Ramos (cell line): ENCODE measurements at regions not wholly inside any gene's neighbourhood (a gene's known extent, or its start where the extent isn't known, plus 50 kb on each side); places are given as distances from the start of the nearest gene placed in this dataset.

Experiments
- in situ Hi-C: fragments of 300-500 bp; cut with MboI; formaldehyde crosslinking; loops from one replicate; pipeline ENCODE4 v1.14.3; 2022; ENCODE audit warnings: low sequenced_read_pairs; ENCODE audit not compliant: unreplicated experiment

DNA sequence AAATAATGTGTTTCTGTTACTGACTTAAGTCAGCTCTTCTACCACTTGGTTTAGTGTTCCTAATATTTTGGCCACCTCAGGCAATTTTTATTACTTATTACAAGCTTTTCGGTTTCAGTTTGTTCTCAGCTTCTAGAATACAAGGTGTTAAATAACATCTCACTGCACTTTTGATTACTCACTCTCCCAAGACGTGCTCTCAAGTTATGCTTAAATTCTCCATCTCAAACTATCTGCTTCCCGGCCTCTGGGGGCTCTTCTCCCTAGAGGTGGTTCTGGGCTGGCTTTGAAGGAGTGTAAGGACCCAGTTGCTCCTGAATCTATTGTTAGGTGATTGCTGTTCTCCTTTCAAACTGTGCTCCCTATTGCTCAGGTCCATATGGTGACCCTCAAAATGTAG is 193.9 kb upstream of the DDHD1 start:
- in situ Hi-C loops: no loop called here

DNA sequence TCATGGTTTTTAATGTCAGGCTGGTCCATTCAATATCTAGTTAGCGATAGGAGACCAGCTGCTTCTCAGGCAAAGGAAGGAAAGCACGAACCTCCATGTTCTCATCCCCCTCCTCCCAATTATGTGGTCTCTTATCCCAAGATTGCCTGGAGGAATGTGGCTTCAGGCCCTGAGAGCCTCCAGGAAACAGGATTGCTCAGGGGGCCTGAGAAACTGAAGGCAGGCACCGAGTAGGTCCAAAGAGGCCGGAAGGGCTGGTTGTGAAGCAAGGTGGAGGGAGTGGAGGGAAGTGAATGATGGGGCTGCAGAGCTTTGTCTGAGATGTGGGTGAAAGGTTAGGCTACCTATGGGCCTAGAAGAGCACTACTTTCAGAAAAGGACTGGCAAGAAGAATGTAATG is 188.2 kb upstream of the DDHD1 start:
- in situ Hi-C loops: no loop called here

DNA sequence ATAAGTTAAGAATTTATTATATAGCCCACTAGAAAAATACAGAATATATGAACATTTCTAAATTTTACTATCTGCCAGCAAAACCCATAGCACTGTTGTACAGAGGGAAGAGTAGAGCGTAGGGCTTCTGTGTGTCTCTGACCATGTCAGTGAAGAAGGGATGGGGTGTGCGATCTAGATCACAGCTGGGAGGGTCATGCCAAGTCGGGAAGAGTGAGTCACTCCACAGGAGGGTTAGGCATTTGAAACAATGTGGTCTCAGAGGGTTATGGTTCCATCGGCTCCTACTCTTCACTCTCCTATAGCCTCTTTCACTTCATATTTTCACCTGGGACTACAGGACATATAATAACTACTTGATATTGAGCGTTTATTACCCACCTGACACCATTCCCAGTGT is 185.1 kb upstream of the DDHD1 start:
- in situ Hi-C loops: no loop called here

DNA sequence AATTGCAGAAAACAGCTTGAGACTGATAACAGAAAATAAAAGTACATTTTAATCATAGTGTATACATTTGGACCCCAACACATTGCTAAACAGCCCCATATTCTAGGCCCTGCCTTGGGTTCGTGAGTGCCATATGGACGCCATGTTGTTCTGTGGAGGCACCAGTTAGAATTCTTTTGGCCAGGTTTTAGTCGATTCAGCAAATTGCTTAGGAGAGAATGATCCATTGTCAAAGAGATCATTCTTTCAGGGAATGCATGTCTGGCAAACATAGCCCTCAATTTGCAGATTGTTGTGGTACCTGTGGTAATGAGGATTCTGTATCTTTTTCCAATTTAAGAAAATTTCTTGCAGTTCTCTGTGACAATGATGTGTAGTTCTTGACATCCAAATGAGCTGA is 183.6 kb upstream of the DDHD1 start:
- in situ Hi-C loops: no loop called here

DNA sequence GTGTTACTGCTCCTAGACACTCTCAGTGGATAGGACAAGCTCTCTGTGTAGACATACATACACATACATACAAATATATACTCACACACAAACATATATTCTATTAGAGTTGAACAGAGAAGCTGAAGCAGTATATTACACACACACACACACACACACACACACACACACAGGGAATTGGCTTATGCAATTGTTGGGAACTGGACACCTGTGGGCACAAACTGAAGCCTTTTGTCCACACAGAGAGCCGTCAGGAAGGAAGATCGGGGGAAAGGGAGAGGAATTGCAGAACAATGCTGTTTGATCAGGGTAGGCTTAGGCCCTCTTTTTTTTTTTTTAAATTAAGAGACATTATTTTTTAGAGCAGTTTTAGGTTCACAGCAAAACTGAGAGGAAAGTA is 180.7 kb upstream of the DDHD1 start:
- in situ Hi-C loops: no loop called here

DNA sequence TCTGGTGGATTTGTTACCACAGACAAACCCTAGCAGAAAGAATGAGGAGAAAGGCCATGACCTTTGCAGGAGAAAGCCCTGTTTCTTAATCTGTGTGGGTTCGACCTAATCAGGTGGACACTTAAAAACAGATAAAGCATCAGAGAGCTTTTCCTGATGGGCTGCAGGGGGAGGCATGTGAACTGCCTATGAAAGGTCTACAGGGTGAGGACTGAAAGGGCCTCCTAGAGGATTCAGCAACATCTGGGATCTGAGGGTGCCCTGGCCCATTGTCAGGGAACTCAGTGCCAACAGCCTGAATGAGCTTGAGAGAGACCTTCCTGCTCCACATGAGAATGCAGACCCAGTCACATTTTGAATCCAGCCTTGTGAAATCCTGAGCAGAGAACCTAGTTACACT is 178.8 kb upstream of the DDHD1 start:
- in situ Hi-C loops: no loop called here

DNA sequence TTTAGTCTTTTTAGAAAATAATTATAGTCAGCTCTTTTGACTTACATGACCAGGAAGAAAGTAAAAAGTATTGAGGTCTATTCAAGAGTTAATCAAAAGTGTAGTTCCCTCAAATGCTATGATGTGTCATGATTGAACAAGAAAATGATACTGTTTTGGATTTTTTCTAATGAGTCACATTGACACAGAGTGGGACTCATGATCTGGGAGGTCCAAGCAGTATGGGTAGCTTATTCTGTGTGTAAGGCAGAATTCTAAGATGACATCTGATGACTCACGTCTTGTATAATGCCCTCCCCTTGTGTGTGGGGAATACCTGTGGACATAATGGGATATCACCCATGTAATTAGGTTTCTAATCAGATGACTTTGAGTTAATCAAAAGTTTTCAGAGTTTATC is 178.1 kb upstream of the DDHD1 start:
- in situ Hi-C loops: no loop called here

DNA sequence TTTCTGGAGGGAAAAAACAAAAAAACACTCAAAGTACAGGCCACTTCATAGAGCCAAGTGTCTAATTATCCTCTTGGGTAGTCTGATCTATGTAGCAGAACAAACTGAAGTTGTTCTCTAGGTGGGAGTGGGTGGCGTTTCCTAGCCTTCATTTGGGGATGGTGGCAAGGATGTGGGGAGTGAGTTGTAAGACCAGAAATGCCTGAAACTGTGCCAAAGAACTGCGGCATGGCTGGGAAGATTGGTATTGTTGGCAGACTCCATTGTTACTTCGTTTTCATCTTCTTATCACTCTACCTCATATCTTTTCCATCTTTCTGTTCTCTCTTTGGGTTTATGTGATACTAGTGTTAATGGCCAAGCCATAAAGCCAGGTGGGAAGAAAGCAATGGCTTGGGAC is 177.3 kb upstream of the DDHD1 start:
- in situ Hi-C loops: no loop called here

DNA sequence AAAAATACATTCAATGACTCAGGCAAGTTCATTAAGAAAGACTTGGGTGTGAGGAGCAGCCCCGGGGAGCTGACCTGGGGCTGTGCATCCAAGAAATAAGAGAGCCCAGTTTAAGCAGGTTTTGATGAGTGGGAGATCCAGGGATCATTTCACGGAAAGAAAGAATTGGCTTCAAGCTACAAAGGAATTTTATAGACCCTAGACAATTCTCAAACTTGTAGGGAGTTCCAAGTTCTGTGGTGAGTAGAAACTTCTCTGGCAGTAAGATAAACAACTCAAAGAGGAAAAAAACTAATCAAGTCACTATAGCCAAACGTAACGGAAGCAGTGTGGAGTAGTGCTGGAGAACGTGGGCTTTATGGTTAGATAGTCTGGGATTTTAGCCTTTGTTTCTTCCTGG is 175.7 kb upstream of the DDHD1 start:
- in situ Hi-C loops: no loop called here

DNA sequence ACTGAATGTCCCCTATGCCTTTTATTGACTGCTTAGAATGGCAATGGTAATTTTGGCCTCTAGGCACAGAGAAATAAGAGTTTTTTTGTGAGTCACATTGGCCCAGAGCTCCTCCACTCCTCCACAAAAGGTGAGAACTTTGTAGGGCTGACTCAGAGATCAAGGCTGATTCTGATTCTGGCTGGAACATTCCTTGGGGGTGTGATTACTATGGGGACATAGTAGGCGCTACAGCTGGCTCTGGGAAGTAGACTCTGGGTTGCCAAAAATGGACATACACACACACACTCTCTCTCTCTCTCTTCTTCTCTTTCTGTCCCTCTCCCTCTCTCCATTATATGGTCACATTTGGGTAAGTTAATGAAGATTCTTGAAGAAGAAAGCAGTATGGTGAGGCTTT is 174.6 kb upstream of the DDHD1 start:
- in situ Hi-C loops: no loop called here

DNA sequence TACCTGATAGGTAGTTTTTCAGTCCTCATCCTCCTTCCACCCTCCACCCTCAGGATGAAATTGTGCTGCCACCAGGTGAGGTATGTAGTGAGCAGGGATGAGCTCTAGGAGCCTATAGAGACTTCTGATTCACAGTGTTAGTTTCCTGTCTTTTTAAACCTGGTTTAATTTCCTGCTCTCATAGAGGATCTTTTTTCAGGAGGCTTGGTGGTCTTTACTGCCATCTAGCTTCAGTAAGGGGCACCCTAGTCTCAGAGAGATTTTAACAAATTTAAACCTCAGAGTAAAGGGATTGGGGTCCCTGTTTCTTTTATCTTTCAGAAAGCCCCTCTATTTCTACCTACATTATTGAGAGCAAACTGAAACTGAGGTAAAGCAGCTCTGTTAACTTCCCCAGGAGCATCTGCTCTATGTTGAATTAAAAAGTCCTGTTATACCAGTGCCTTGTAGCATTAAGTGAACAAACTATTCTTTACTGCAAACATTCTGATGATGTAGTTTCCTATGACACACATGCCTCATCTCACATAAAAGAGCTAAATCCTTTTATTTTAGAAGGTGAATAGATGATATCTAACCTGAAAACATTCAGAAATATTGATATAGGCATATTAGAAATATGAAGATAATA is 172.2 kb upstream of the DDHD1 start:
- in situ Hi-C loops: no loop called here

DNA sequence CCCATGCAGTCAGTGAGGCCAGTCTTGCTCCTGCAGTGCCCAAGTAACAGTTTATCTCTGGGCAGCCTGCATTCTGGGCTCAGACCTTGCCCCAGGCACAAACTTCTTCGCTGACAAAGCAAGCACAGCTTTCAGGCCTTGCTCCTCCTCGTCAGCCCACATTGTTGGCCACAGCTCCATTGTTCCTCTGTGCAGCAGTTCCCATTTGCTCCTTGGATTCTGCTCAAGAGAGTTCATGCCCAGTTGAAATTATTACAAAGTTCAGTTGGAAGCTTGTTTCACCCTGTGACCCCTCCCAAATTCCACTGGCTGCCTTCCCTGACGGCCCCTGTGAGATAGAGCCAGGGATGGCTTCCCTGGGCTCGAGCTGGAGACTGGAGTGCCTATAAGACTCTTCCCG is 163.4 kb upstream of the DDHD1 start:
- in situ Hi-C loops: no loop called here

DNA sequence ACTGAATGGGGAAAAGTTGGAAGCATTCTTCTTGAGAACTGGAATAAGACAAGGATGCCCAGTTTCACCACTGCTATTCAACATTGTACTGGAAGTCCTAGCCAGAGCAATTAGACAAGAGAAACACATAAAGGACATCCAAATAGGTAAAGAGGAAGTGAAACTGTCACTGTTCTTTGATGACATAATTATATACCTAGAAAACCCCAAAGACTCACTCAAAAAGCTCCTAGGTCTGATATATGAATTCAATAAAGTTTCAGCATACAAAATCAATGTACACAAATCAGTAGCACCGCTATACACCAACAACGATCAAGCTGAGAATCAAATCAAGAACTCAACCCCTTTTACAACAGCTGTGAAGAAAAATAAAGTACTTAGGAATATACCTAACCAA is 157.3 kb upstream of the DDHD1 start:
- in situ Hi-C loops: no loop called here

DNA sequence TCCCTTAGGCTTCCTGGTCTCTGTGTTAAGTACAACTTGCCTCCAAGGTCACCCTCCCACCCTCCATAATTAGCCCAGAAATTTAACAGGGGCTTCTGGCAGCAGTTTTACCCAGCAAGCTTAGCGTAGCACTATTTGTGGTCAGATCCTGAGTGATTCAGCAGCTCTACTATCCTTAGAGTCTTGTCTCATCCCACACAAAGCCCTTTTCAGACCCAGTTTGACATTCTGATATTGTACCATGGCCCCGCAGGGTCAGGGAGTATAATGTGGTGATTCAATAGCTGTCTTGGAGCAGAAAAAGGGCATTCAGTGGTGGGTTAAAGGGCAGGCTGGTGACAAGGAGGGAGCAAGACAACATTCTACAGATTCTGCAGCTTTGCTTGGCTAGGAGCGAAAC is 153.8 kb upstream of the DDHD1 start:
- in situ Hi-C loops: loop anchor here (5.0 kb wide), 1 partner anchor 485 kb away; no protein-coding TSS in a partner anchor

DNA sequence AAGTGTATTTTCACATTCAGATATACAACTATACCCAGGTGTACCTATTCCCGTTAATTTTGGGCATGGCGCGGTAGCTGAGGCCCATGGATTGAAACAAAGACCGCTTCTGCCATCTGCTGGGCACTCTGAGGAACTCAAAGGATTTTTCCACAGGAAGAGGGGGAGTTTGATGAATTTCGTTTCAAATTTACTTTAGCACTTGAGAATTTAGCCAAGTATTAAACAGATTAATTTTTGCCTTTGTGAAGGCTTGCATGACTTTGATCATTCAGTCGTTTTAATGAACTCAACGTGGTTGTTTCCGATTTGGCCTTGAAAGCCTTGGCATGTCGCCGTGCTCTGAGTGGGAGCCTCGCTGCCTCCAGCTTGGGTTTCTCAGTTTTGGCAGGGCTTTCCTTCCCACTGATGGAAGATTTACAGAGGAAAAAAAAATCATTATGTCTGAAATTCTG is 153.2 kb upstream of the DDHD1 start:
- in situ Hi-C loops: loop anchor here (5.0 kb wide), 1 partner anchor 484 kb away; no protein-coding TSS in a partner anchor

DNA sequence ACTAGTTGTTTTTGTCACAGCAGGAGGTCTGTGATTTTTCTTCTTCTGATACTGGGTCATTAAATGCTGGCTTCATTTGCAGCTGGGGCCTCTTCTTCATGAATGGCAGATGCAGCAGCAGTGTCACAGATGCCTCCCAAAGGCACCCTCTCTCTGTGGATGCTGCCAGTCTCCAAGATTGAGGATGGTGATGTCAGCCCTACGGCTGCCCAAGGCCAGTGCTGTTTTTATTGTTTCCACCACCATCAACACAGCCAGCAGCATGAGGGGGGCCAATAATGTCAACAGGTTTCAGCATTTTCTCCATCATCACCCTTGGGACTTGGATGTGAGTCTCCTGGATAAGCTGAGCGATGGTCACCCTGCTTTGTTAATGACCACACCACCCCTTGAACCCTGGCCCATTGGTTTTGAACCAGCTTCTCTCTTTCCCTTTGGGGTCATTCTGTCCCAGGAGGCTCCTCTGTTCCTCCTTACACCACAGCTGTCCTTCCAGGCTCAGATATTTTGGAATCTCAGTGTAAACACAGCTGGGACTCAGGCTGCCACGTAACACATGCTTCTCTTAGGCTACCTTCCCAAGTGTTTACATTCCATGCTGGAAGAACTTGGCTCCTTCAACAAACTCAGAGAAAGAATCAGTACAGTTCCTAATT is 151.7 kb upstream of the DDHD1 start:
- in situ Hi-C loops: loop anchor here (5.0 kb wide), 1 partner anchor 483 kb away; no protein-coding TSS in a partner anchor

DNA sequence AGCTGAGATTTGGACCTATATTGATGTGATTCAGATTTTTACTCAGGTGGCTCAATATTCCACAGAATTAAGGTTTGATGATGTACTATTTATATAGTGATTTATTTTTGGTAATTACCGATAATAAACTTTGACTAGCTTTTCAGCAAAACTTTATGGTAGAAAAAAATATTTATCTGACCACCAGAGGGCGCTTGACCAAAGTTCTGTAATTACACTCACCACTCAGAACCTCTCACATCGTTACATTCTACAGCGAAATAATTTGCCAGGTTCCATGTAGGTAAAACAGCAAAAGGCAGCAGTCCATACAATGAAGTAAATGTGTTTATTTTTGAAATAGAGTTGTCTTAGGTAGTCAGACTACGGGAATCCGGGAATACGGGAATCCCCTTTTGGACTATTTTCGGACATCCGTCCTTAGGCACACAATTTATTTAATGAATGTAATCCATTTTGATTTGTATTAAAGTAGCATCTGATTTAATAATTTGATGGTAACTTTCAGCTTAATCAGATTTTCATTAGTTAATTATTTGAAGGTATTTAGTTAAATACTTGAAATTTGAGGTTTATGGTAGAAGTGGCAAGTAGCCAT is 143.0 kb upstream of the DDHD1 start:
- in situ Hi-C loops: no loop called here

DNA sequence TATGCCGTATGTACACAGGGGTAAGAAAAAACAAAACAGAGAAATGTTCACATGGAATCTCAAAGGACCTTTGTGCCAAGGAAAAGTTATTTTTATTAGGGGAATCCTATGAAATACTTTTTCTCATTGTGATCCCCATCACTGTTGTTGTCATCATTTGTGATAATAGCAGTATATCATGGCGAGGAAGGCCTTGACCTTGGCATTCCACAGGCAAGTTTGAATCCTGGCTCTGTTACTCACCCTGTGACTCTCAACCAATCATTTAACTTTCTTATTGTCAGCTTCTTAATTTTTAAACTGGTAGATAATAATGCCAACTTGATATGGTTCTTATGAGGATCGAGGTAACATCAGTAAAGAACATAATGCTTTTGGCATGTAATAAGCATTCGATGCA is 142.2 kb upstream of the DDHD1 start:
- in situ Hi-C loops: no loop called here

DNA sequence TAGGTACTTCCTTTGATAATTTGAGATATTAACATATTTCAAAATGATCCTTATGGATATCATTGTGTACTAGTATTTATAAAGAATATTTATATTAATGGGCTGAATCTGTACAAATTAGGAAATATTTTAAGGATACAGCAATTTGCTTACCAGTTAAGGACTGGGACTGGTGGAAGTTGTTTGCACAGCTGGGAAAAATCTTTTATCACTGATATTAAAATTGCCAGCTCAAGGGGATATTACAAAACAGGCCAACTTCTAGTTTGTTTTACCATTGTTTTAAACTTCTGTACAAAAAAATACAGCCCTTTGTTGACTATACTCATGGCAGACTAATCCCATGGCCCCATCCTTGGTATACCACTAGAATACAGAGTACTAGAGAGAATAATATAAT is 133.2 kb upstream of the DDHD1 start:
- in situ Hi-C loops: no loop called here

DNA sequence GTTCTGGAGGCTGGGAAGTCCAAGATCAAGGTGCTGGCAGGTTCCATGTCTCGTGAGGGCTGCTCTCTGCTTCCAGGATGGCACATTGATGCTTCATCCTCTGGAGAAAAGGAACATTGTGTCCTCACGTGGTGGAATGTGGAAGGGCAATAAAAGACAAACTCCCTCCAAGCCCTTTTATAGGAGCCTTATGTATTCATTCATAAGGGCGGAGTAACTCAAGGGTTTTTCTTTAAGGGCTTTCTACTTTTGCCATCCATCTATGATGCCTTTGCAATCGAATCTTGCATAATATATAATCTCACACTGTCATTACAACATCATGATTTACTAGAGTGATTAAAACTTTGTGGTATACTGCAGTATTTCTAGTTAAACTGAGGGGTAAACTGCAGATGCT is 132.7 kb upstream of the DDHD1 start:
- in situ Hi-C loops: no loop called here

DNA sequence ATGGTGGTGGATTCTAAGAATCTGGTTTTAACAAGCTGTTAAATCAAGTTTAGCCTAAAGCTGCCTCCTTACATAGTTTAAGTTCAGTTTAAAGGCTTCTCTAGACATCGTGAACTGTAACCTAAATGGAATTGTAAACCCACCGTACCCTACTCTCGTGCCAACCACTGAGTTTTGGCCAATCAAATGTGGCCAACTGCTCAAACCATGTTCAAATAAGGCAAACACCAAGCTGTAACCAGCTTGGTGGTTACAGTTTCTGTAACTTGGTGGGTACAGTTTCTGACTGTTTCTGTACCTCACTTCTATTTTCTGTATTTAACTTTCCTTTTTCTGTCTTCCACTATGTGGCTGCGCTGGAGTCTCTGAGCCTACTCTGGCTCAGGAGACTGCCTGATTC is 131.9 kb upstream of the DDHD1 start:
- in situ Hi-C loops: no loop called here
